Adrenal gland (tissue), 9 donors: ENCODE measurements at regions not wholly inside any gene's neighbourhood (a gene's known extent, or its start where the extent isn't known, plus 50 kb on each side); places are given as distances from the start of the nearest gene placed in this dataset.

Source experiments
- DNase-seq, 7 donors: peaks; one replicate each; pipeline ENCODE4 v3.0.0-alpha.2; 2019 to 2020
- H3K27ac ChIP-seq, 5 donors: fragments of 200-600 bp; sonication (generic) in 4 of 5; 1 replicate in 3 of 5; 2 replicates in 2 of 5; pipeline versions ENCODE4 v1.5.1 to v1.8.0; 2016 to 2020; ENCODE audit warnings: mild to moderate bottlenecking in 1 of 5
- H3K27me3 ChIP-seq: fragments of 200-600 bp; 2 replicates; pipeline ENCODE4 v1.8.0; 2021
- H3K36me3 ChIP-seq, 2 donors: fragments of 200-600 bp; replicated peaks in 1 of 2; 1 replicate in 1 of 2; 2 replicates in 1 of 2; pipeline versions ENCODE4 v1.5.1 to v1.8.0; 2018 to 2022
- H3K4me1 ChIP-seq, 2 donors: fragments of 200-600 bp; replicated peaks in 1 of 2; 1 replicate in 1 of 2; 2 replicates in 1 of 2; pipeline versions ENCODE4 v1.5.1 to v1.8.0; 2018 to 2021
- H3K4me3 ChIP-seq, 4 donors: fragments of 200-600 bp; sonication (generic) in 3 of 4; one replicate each; pipeline ENCODE4 v1.5.1; 2016 to 2018
- H3K9me3 ChIP-seq, 3 donors: fragments of 200-600 bp; sonication (generic) in 1 of 3; replicated peaks in 1 of 3; 1 replicate in 2 of 3; 2 replicates in 1 of 3; pipeline versions ENCODE4 v1.5.1 to v1.8.0; 2016 to 2021
- POLR2A ChIP-seq, 2 donors: fragments of 450-650 bp; IDR thresholded peaks; one replicate each; pipeline ENCODE4 v1.6.1; 2017; ENCODE audit warnings: antibody characterized with exemption in 2 of 2, mild to moderate bottlenecking in 2 of 2, moderate library complexity in 1 of 2
- WGBS, 4 donors: extraction: QIAGEN DNeasy Blood & Tissue Kit in 2 of 4; methylation state at CpG; one replicate each; pipeline versions ENCODE4 v1.1.5 to v1.1.7; 2013 to 2017; 5-methylcytosine and 5-hydroxymethylcytosine counted together
- intact Hi-C, 2 donors: fragments of 100-400 bp; cut with DNase I; formaldehyde crosslinking; loops; one replicate each; pipeline versions ENCODE4 v1.14.1 to v1.15.0; 2022 to 2023
- TF ChIP-seq, protein P1 (sequence below), 6 experiments: fragments of 450-650 bp in 4 of 6; fragments of 200-600 bp in 2 of 6; sonication (generic) in 1 of 6; IDR thresholded peaks; 1 replicate in 5 of 6; 2 replicates in 1 of 6; pipeline versions ENCODE4 v1.5.1 to v1.8.0; 2016 to 2021; ENCODE audit warnings: antibody characterized with exemption in 6 of 6, mild to moderate bottlenecking in 2 of 6, moderate library complexity in 1 of 6
- donor health status: healthy with polysubstance abuse.
- donor health status: Bipolar disorder and iron deficiency.
- donor health status: DM: yes; HTN: yes; CAD: no.
- donor health status: DM: no; HTN: no; CAD: no.
- donor health status: DM: no; HTN: no; CAD: no.

DNA sequence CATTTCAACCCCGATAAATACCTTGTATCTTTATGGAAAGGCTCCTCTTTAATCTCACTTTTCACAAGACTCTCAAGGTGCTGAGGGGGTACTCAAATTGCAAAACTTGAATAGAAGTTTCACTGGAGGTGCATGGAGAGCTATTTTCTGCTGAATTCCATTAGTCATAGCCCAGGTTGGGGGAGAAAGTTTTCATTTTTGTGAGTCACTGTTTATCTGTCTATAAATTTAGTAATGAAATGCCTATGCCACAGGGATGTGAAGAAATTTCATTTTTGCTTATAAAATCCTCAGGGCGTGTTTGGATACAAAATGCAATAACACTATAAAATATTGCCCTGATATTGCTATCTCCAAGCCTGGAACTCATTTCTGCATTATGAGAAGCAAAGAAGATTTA lies 346.3 kb downstream of the LRATD1 start:
- no peaks in the 10 kb centered on the region for H3K27me3 ChIP-seq
- no peak for TF ChIP-seq POLR2A (IDR thresholded peaks at IDR 0.05)
- TF ChIP-seq, protein P1, sequence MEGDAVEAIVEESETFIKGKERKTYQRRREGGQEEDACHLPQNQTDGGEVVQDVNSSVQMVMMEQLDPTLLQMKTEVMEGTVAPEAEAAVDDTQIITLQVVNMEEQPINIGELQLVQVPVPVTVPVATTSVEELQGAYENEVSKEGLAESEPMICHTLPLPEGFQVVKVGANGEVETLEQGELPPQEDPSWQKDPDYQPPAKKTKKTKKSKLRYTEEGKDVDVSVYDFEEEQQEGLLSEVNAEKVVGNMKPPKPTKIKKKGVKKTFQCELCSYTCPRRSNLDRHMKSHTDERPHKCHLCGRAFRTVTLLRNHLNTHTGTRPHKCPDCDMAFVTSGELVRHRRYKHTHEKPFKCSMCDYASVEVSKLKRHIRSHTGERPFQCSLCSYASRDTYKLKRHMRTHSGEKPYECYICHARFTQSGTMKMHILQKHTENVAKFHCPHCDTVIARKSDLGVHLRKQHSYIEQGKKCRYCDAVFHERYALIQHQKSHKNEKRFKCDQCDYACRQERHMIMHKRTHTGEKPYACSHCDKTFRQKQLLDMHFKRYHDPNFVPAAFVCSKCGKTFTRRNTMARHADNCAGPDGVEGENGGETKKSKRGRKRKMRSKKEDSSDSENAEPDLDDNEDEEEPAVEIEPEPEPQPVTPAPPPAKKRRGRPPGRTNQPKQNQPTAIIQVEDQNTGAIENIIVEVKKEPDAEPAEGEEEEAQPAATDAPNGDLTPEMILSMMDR (IDR thresholded peaks at IDR 0.05) = no peak
- H3K4me1 ChIP-seq = no peaks in the 10 kb centered on the region
- WGBS, 4 donors = 72 to 81% (median 75%) methylated on average over 2 of the region's 2 CpGs
- no peaks in the 10 kb centered on the region for H3K9me3 ChIP-seq
- H3K36me3 ChIP-seq = no peaks in the 10 kb centered on the region
- H3K4me3 ChIP-seq = no peak overlapping the region
- no peak for DNase-seq
- no peak overlapping the region for H3K27ac ChIP-seq
- intact Hi-C loops = no loop called here

DNA sequence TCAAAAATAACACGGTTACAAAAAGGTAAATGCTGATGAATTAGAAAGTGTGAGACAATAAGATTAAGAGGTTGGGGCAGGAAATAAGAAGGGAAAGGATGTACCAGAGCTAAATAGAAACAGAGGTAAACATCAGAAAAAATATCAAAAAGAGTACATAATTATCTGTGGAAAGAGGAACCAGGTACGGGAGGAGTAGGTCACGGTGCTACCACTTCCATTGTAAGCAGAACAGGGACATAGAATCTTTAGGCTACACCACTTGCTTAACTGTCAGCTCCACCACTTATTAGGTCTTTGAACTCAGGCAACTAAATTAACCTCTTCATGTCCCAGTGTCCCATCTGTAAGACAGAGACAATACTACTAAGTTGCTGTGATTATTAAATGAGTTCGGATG lies 350.3 kb downstream of the LRATD1 start:
- no peak for DNase-seq
- Histone ChIP-seq H3K27me3 (no peaks in the 10 kb centered on the region), H3K36me3 (no peaks in the 10 kb centered on the region), H3K4me3 (no peak overlapping the region), H3K27ac (no peak overlapping the region), H3K4me1 (no peaks in the 10 kb centered on the region), H3K9me3 (no peaks in the 10 kb centered on the region)
- TF ChIP-seq, protein P1 (IDR thresholded peaks at IDR 0.05) = no peak
- TF ChIP-seq POLR2A (IDR thresholded peaks at IDR 0.05) = no peak
- WGBS, 4 donors = 74 to 78% (median 76%) methylated on average over 4 of the region's 4 CpGs
- intact Hi-C loops = no loop called here

DNA sequence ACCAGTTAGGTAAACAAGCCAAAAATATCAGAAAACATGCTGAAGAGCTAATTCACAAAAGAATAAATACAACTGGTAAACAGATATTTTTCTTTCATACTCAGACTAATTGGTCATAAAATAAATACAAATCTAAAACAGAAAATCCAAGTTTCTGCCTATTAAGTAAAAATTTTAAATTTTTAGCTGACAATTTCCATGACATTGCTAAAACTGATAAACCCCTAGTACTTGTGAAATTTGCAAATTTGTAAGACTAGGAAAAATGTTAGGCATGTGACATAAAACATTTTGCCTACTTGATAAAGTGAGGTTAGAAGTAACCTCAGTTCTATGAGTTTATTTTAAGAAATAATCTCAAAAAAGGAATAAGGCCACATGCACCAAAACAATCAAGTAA lies 356.1 kb downstream of the LRATD1 start:
- no peak for DNase-seq
- intact Hi-C loops = no loop called here
- H3K9me3 ChIP-seq = no peaks in the 10 kb centered on the region
- H3K4me1 ChIP-seq = no peaks in the 10 kb centered on the region
- no peak for TF ChIP-seq POLR2A (IDR thresholded peaks at IDR 0.05)
- TF ChIP-seq, protein P1 (IDR thresholded peaks at IDR 0.05) = no peak
- no peak overlapping the region for H3K4me3 ChIP-seq
- H3K27ac ChIP-seq = no peak overlapping the region
- no peaks in the 10 kb centered on the region for H3K27me3 ChIP-seq
- H3K36me3 ChIP-seq = no peaks in the 10 kb centered on the region

DNA sequence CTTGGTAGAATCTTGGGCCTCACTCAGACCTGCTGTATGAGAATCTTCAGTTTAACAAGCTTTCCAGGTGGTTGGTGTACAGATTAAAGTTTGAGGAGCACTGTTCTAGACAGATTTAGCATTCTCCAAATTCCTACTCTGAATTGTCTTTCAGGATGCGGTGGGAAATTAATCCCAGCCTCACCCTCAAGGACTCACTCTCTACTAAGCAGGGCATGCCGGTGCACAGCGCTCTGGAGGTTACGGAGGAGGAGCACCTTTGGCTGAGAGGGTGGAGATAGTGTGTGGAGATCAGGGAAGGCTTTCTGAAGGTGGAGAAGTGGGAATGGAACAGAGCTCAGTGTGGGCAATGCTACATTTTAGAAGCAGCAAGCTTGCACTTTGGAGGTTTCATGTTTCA lies 359.2 kb downstream of the LRATD1 start:
- intact Hi-C loops = no loop called here
- 87 to 96% (median 88%) methylated on average over 4 of the region's 4 CpGs for whole genome bisulfite sequencing, 4 donors
- H3K4me3 ChIP-seq = no peak overlapping the region
- no peaks in the 10 kb centered on the region for H3K9me3 ChIP-seq
- no peak for TF ChIP-seq POLR2A (IDR thresholded peaks at IDR 0.05)
- TF ChIP-seq, protein P1 (IDR thresholded peaks at IDR 0.05) = no peak
- no peaks in the 10 kb centered on the region for H3K4me1 ChIP-seq
- H3K36me3 ChIP-seq = no peaks in the 10 kb centered on the region
- no peaks in the 10 kb centered on the region for H3K27me3 ChIP-seq
- DNase-seq = no peak
- H3K27ac ChIP-seq = no peak overlapping the region
